ENCODE measurements at regions not wholly inside any gene's neighbourhood (a gene's known extent, or its start where the extent isn't known, plus 50 kb on each side); places are given as distances from the start of the nearest gene placed in this dataset.
"Not testable (repeated sequence)": the region's sequence is repeated elsewhere in the genome, so short reads cannot be mapped to it uniquely, and the experiment has no call there.

- Histone ChIP-seq H3K27me3 (ENCODE audit: control insufficient read depth, insufficient read depth, low read length, poor library complexity, severe bottlenecking) (no peaks in the 10 kb centered on the region), H3K4me3 (ENCODE audit: insufficient read depth, low read depth, low read length) (no peak overlapping the region), H3K4me1 (ENCODE audit: control insufficient read depth, insufficient read depth, low read length) (no peaks in the 10 kb centered on the region), H3K9me3 (ENCODE audit: control insufficient read depth, low read length) (no peaks in the 10 kb centered on the region), H3K27ac (ENCODE audit: insufficient read depth, low read depth, low read length, poor library complexity, severe bottlenecking) (no peak overlapping the region), H3K36me3 (ENCODE audit: control insufficient read depth, insufficient read depth, low read length) (no peaks in the 10 kb centered on the region)
- WGBS, 2 experiments = 85 to 92% methylated on average over 2 to 4 of the region's 4 CpGs
Measured at GRCh38 chr4:72767618-72768302, 198.7 kb upstream of the ADAMTS3 start.

GRCh38 chr4:72765788-72766187 is 196.8 kb upstream of the ADAMTS3 start:
- 89 to 94% methylated on average over 19 of the region's 19 CpGs for WGBS, 2 experiments
- not testable (repeated sequence) for H3K27ac ChIP-seq (ENCODE audit: insufficient read depth, low read depth, low read length, poor library complexity, severe bottlenecking); H3K27me3 ChIP-seq (ENCODE audit: control insufficient read depth, insufficient read depth, low read length, poor library complexity, severe bottlenecking); H3K4me1 ChIP-seq (ENCODE audit: control insufficient read depth, insufficient read depth, low read length); H3K4me3 ChIP-seq (ENCODE audit: insufficient read depth, low read depth, low read length); H3K9me3 ChIP-seq (ENCODE audit: control insufficient read depth, low read length); H3K36me3 ChIP-seq (ENCODE audit: control insufficient read depth, insufficient read depth, low read length)

- 91 to 98% methylated on average over 4 of the region's 5 CpGs for WGBS, 2 experiments
- Histone ChIP-seq H3K9me3 (ENCODE audit: control insufficient read depth, low read length) (no peaks in the 10 kb centered on the region), H3K27ac (ENCODE audit: insufficient read depth, low read depth, low read length, poor library complexity, severe bottlenecking) (no peak overlapping the region), H3K4me1 (ENCODE audit: control insufficient read depth, insufficient read depth, low read length) (no peaks in the 10 kb centered on the region), H3K36me3 (ENCODE audit: control insufficient read depth, insufficient read depth, low read length) (no peaks in the 10 kb centered on the region), H3K4me3 (ENCODE audit: insufficient read depth, low read depth, low read length) (no peak overlapping the region), H3K27me3 (ENCODE audit: control insufficient read depth, insufficient read depth, low read length, poor library complexity, severe bottlenecking) (no peaks in the 10 kb centered on the region)
Measured at GRCh38 chr4:72761368-72762038, 192.5 kb upstream of the ADAMTS3 start.

- not testable (repeated sequence) for H3K4me1 ChIP-seq (ENCODE audit: control insufficient read depth, insufficient read depth, low read length); H3K9me3 ChIP-seq (ENCODE audit: control insufficient read depth, low read length); H3K4me3 ChIP-seq (ENCODE audit: insufficient read depth, low read depth, low read length); H3K27ac ChIP-seq (ENCODE audit: insufficient read depth, low read depth, low read length, poor library complexity, severe bottlenecking); H3K36me3 ChIP-seq (ENCODE audit: control insufficient read depth, insufficient read depth, low read length); H3K27me3 ChIP-seq (ENCODE audit: control insufficient read depth, insufficient read depth, low read length, poor library complexity, severe bottlenecking)
Measured at GRCh38 chr4:72753414-72753813, 184.4 kb upstream of the ADAMTS3 start.

GRCh38 chr4:72744103-72744725 is 175.2 kb upstream of the ADAMTS3 start:
- Histone ChIP-seq H3K4me3 (ENCODE audit: insufficient read depth, low read depth, low read length) (no peak overlapping the region), H3K27me3 (ENCODE audit: control insufficient read depth, insufficient read depth, low read length, poor library complexity, severe bottlenecking) (no peaks in the 10 kb centered on the region), H3K27ac (ENCODE audit: insufficient read depth, low read depth, low read length, poor library complexity, severe bottlenecking) (no peak overlapping the region), H3K9me3 (ENCODE audit: control insufficient read depth, low read length) (no peaks in the 10 kb centered on the region), H3K36me3 (ENCODE audit: control insufficient read depth, insufficient read depth, low read length) (no peaks in the 10 kb centered on the region), H3K4me1 (ENCODE audit: control insufficient read depth, insufficient read depth, low read length) (no peaks in the 10 kb centered on the region)
- WGBS, 2 experiments = 86 to 96% methylated on average over 1 of the region's 1 CpG

- H3K27me3 ChIP-seq (ENCODE audit: control insufficient read depth, insufficient read depth, low read length, poor library complexity, severe bottlenecking) = no peaks in the 10 kb centered on the region
- H3K4me3 ChIP-seq (ENCODE audit: insufficient read depth, low read depth, low read length) = no peak overlapping the region
- WGBS, 2 experiments = 94% methylated on average over 2 of the region's 2 CpGs
- H3K4me1 ChIP-seq (ENCODE audit: control insufficient read depth, insufficient read depth, low read length) = no peaks in the 10 kb centered on the region
- no peaks in the 10 kb centered on the region for H3K9me3 ChIP-seq (ENCODE audit: control insufficient read depth, low read length)
- no peaks in the 10 kb centered on the region for H3K36me3 ChIP-seq (ENCODE audit: control insufficient read depth, insufficient read depth, low read length)
- no peak overlapping the region for H3K27ac ChIP-seq (ENCODE audit: insufficient read depth, low read depth, low read length, poor library complexity, severe bottlenecking)
Measured at GRCh38 chr4:72743078-72743477, 174.1 kb upstream of the ADAMTS3 start.

- no peaks in the 10 kb centered on the region for H3K4me1 ChIP-seq (ENCODE audit: control insufficient read depth, insufficient read depth, low read length)
- H3K4me3 ChIP-seq (ENCODE audit: insufficient read depth, low read depth, low read length) = no peak overlapping the region
- no peaks in the 10 kb centered on the region for H3K9me3 ChIP-seq (ENCODE audit: control insufficient read depth, low read length)
- 93 to 95% methylated on average over 1 to 2 of the region's 2 CpGs for WGBS, 2 experiments
- no peak overlapping the region for H3K27ac ChIP-seq (ENCODE audit: insufficient read depth, low read depth, low read length, poor library complexity, severe bottlenecking)
- no peaks in the 10 kb centered on the region for H3K27me3 ChIP-seq (ENCODE audit: control insufficient read depth, insufficient read depth, low read length, poor library complexity, severe bottlenecking)
- no peaks in the 10 kb centered on the region for H3K36me3 ChIP-seq (ENCODE audit: control insufficient read depth, insufficient read depth, low read length)
Measured at GRCh38 chr4:72715299-72715698, 146.3 kb upstream of the ADAMTS3 start.

GRCh38 chr4:72714482-72715279 is 145.7 kb upstream of the ADAMTS3 start:
- Histone ChIP-seq H3K36me3 (ENCODE audit: control insufficient read depth, insufficient read depth, low read length) (no peaks in the 10 kb centered on the region), H3K4me1 (ENCODE audit: control insufficient read depth, insufficient read depth, low read length) (no peaks in the 10 kb centered on the region), H3K27me3 (ENCODE audit: control insufficient read depth, insufficient read depth, low read length, poor library complexity, severe bottlenecking) (no peaks in the 10 kb centered on the region), H3K27ac (ENCODE audit: insufficient read depth, low read depth, low read length, poor library complexity, severe bottlenecking) (no peak overlapping the region), H3K4me3 (ENCODE audit: insufficient read depth, low read depth, low read length) (no peak overlapping the region), H3K9me3 (ENCODE audit: control insufficient read depth, low read length) (no peaks in the 10 kb centered on the region)
- 92 to 93% methylated on average over 6 of the region's 6 CpGs for WGBS, 2 experiments

GRCh38 chr4:72712997-72713396 is 144.0 kb upstream of the ADAMTS3 start:
- no peaks in the 10 kb centered on the region for H3K4me1 ChIP-seq (ENCODE audit: control insufficient read depth, insufficient read depth, low read length)
- H3K36me3 ChIP-seq (ENCODE audit: control insufficient read depth, insufficient read depth, low read length) = no peaks in the 10 kb centered on the region
- H3K9me3 ChIP-seq (ENCODE audit: control insufficient read depth, low read length) = no peaks in the 10 kb centered on the region
- H3K27me3 ChIP-seq (ENCODE audit: control insufficient read depth, insufficient read depth, low read length, poor library complexity, severe bottlenecking) = no peaks in the 10 kb centered on the region
- H3K4me3 ChIP-seq (ENCODE audit: insufficient read depth, low read depth, low read length) = no peak overlapping the region
- H3K27ac ChIP-seq (ENCODE audit: insufficient read depth, low read depth, low read length, poor library complexity, severe bottlenecking) = no peak overlapping the region

- no peaks in the 10 kb centered on the region for H3K4me1 ChIP-seq (ENCODE audit: control insufficient read depth, insufficient read depth, low read length)
- no peaks in the 10 kb centered on the region for H3K9me3 ChIP-seq (ENCODE audit: control insufficient read depth, low read length)
- no peaks in the 10 kb centered on the region for H3K36me3 ChIP-seq (ENCODE audit: control insufficient read depth, insufficient read depth, low read length)
- H3K4me3 ChIP-seq (ENCODE audit: insufficient read depth, low read depth, low read length) = no peak overlapping the region
- H3K27me3 ChIP-seq (ENCODE audit: control insufficient read depth, insufficient read depth, low read length, poor library complexity, severe bottlenecking) = no peaks in the 10 kb centered on the region
- H3K27ac ChIP-seq (ENCODE audit: insufficient read depth, low read depth, low read length, poor library complexity, severe bottlenecking) = no peak overlapping the region
- 74 to 97% methylated on average over 2 to 3 of the region's 3 CpGs for WGBS, 2 experiments
Measured at GRCh38 chr4:72709475-72709874, 140.5 kb upstream of the ADAMTS3 start.

Measured in ectodermal cell (in vitro differentiated cells).